DOHH2 (cell line): ENCODE measurements at regions not wholly inside any gene's neighbourhood (a gene's known extent, or its start where the extent isn't known, plus 50 kb on each side); places are given as distances from the start of the nearest gene placed in this dataset.
"Not testable (repeated sequence)": the region's sequence is repeated elsewhere in the genome, so short reads cannot be mapped to it uniquely, and the experiment has no call there.

Source experiments
- H3F3A ChIP-seq: fragments of 200-600 bp; sonication (generic), shearing (Covaris generic); 2 replicates; pipeline ENCODE4 v1.6.0; 2016; ENCODE audit warnings: antibody characterized with exemption, mild to moderate bottlenecking; ENCODE audit not compliant: control insufficient read depth, insufficient read depth
- H3K27ac ChIP-seq: fragments of 200-600 bp; sonication (generic); 2 replicates; pipeline ENCODE4 v1.5.1; 2014; ENCODE audit warnings: low read depth, mild to moderate bottlenecking, low read length, moderate library complexity
- H3K27me3 ChIP-seq: fragments of 200-600 bp; sonication (generic); 2 replicates; pipeline ENCODE4 v1.6.1; 2014; ENCODE audit warnings: mild to moderate bottlenecking, low read length, mixed read lengths; ENCODE audit not compliant: control insufficient read depth
- H3K36me3 ChIP-seq: fragments of 200-600 bp; sonication (generic); 2 replicates; pipeline ENCODE4 v1.6.1; 2014; ENCODE audit warnings: mild to moderate bottlenecking, low read length, moderate library complexity, mixed read lengths; ENCODE audit not compliant: control insufficient read depth
- H3K4me1 ChIP-seq: fragments of 200-600 bp; sonication (generic); 2 replicates; pipeline ENCODE4 v1.6.1; 2014; ENCODE audit warnings: mild to moderate bottlenecking, low read length, mixed read lengths; ENCODE audit not compliant: control insufficient read depth
- H3K4me2 ChIP-seq: fragments of 200-600 bp; sonication (generic); 2 replicates; pipeline ENCODE4 v1.6.0; 2014; ENCODE audit warnings: mild to moderate bottlenecking, low read length, moderate library complexity
- H3K4me3 ChIP-seq: fragments of 200-600 bp; sonication (generic); 2 replicates; pipeline ENCODE4 v1.5.1; 2014; ENCODE audit warnings: mild to moderate bottlenecking, low read length, mixed read lengths
- H3K79me2 ChIP-seq: fragments of 200-600 bp; sonication (generic); 2 replicates; pipeline ENCODE4 v1.6.1; 2014; ENCODE audit warnings: mild to moderate bottlenecking, low read length, mixed read lengths; ENCODE audit not compliant: control insufficient read depth
- H3K9me2 ChIP-seq: fragments of 200-600 bp; sonication (generic); replicated peaks from 2 replicates; pipeline ENCODE4 v1.6.1; 2014; ENCODE audit warnings: mild to moderate bottlenecking, low read length, mixed read lengths; ENCODE audit not compliant: control insufficient read depth
- H3K9me3 ChIP-seq: fragments of 200-600 bp; sonication (generic); 2 replicates; pipeline ENCODE4 v1.6.1; 2014; ENCODE audit warnings: antibody characterized with exemption, low read length, mixed read lengths; ENCODE audit not compliant: control insufficient read depth, insufficient read depth
- H4K20me1 ChIP-seq: fragments of 200-600 bp; sonication (generic); 2 replicates; pipeline ENCODE4 v1.6.0; 2014; ENCODE audit warnings: low read depth, mild to moderate bottlenecking, antibody characterized with exemption, low read length, moderate library complexity; ENCODE audit not compliant: control insufficient read depth, insufficient read depth
- EZH2phosphoT487 ChIP-seq: fragments of 200-600 bp; sonication (generic); IDR thresholded peaks from 2 replicates; pipeline ENCODE4 v1.6.1; 2017; ENCODE audit warnings: borderline replicate concordance, mild to moderate bottlenecking, antibody characterized with exemption, low read length, moderate library complexity, mixed read lengths
- TF ChIP-seq, protein P1 (sequence below): fragments of 200-600 bp; sonication (generic); IDR thresholded peaks from one replicate; pipeline ENCODE4 v1.5.1; 2014; ENCODE audit warnings: antibody characterized with exemption, mild to moderate bottlenecking, low read depth, low read length; ENCODE audit not compliant: poor library complexity, severe bottlenecking

DNA sequence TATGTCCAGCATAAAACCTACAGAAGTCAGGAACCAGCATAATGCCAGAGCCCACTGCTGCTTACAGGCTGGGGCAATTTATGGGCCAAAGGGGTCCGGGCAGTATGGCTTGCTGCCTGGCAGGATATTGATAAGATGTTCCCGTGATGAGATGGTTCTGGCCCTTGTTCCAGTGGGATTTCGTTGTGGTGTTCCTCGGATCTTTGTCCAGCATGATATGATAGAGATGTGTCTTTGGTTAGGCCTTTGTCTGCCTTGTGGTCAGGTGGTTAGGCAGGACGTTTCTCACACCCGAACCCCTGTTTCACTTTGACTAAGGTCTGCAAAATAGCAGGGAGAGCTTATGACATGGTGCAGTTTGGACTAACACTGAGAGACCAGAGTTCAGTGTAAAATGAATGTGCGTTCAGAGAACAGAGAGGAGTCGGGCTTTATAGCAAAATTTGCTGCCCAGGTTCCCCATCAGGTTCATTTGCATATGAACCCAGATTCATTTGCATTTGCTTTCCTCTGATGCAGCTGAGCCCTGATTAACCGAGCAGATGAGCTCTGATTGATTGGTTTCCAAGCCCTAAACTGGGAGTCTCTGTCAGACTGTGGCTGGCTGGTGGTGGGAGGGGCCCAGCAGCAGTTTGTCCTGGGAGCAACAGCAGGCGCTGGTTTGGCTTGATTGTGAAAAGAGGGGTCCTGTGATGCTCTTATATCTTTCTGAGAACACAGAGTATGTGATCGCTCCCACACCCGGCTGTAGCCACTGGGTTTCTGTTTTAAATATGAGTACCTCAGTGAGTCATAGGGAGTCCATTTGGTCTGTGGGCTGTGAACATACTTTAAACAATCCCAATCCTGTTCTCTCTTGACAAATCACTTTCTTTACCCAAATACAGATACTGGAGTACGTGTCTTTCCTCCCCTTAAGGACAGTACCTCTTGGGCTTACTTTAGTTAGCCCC, 156.3 kb upstream of the PZP start:
- H3K79me2 ChIP-seq = no peaks in the 10 kb centered on the region
- H3K4me3 ChIP-seq = peak overlapping the region; percentile 9; the same call in 1 of the 2 replicates
- H3K27ac ChIP-seq = no peak overlapping the region
- peaks cover 3% of the 10 kb centered on the region; the same call in 1 of the 2 replicates for H3K27me3 ChIP-seq
- no peaks in the 10 kb centered on the region for H3K36me3 ChIP-seq
- H3F3A ChIP-seq = no peaks in the 10 kb centered on the region
- no peak for TF ChIP-seq EZH2phosphoT487
- TF ChIP-seq, protein P1, sequence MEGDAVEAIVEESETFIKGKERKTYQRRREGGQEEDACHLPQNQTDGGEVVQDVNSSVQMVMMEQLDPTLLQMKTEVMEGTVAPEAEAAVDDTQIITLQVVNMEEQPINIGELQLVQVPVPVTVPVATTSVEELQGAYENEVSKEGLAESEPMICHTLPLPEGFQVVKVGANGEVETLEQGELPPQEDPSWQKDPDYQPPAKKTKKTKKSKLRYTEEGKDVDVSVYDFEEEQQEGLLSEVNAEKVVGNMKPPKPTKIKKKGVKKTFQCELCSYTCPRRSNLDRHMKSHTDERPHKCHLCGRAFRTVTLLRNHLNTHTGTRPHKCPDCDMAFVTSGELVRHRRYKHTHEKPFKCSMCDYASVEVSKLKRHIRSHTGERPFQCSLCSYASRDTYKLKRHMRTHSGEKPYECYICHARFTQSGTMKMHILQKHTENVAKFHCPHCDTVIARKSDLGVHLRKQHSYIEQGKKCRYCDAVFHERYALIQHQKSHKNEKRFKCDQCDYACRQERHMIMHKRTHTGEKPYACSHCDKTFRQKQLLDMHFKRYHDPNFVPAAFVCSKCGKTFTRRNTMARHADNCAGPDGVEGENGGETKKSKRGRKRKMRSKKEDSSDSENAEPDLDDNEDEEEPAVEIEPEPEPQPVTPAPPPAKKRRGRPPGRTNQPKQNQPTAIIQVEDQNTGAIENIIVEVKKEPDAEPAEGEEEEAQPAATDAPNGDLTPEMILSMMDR = no peak
- no peaks in the 10 kb centered on the region for H3K9me3 ChIP-seq
- H4K20me1 ChIP-seq = no peaks in the 10 kb centered on the region
- H3K9me2 ChIP-seq = no peaks in the 10 kb centered on the region
- peak overlapping the region; percentile 47 for H3K4me2 ChIP-seq
- peaks cover 12% of the 10 kb centered on the region for H3K4me1 ChIP-seq

DNA sequence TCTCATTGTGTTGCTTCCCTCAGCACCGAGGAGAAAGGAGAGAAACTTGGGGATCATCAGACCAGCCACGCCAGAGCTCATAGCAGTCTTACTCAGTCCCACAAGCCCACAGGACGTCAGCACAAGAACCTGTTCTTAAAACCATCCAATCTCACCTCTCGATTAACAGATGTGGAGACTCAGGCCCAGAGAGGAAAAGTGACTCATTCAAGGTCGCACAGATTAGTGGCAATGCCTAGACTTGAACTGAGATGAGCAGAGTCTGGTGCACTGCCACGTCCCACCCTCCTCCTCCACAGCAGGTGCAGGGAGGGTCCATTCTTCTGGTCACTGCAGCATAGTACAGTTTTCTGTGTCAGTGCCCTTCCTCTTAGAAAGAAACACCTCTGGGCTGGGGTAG, 154.9 kb upstream of the PZP start:
- Histone ChIP-seq H4K20me1 (no peaks in the 10 kb centered on the region), H3K36me3 (no peaks in the 10 kb centered on the region), H3K4me3 (no peak overlapping the region), H3K4me1 (peaks cover 12% of the 10 kb centered on the region), H3K4me2 (no peak overlapping the region), H3K27ac (no peak overlapping the region), H3K9me2 (no peaks in the 10 kb centered on the region), H3K9me3 (no peaks in the 10 kb centered on the region), H3K79me2 (no peaks in the 10 kb centered on the region), H3F3A (no peaks in the 10 kb centered on the region), H3K27me3 (peaks cover under 1% of the 10 kb centered on the region; the same call in 1 of the 2 replicates)
- TF ChIP-seq, protein P1 = no peak
- no peak for TF ChIP-seq EZH2phosphoT487

DNA sequence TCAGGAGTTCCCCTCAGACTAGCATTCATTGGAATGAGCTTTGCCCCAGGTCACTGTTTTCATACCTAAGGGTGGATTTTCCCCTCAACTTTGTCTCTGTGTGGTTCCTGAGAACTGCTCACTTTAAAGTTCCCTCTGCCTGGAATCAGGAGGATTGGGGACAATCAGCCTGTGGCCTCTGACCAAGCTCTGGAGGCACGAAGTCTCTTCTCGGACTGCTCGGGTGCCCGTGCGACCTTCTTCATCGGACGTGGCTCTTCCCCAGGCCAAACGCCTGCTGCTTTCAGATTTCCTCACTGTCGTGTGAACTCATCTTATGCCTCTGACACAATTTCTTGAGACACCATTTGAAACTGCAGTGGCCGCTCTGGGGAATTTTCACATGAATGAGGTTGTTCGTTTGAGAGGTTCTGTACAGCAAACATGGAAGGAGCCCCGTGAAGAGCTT, 153.7 kb upstream of the PZP start:
- Histone ChIP-seq H3F3A (no peaks in the 10 kb centered on the region), H3K9me2 (no peaks in the 10 kb centered on the region), H3K36me3 (no peaks in the 10 kb centered on the region), H3K27me3 (no peaks in the 10 kb centered on the region; the same call in 1 of the 2 replicates), H4K20me1 (no peaks in the 10 kb centered on the region), H3K4me3 (no peak overlapping the region), H3K27ac (no peak overlapping the region), H3K9me3 (no peaks in the 10 kb centered on the region), H3K79me2 (no peaks in the 10 kb centered on the region), H3K4me1 (peaks cover 12% of the 10 kb centered on the region), H3K4me2 (no peak overlapping the region)
- TF ChIP-seq, protein P1 = no peak
- TF ChIP-seq EZH2phosphoT487 = no peak

DNA sequence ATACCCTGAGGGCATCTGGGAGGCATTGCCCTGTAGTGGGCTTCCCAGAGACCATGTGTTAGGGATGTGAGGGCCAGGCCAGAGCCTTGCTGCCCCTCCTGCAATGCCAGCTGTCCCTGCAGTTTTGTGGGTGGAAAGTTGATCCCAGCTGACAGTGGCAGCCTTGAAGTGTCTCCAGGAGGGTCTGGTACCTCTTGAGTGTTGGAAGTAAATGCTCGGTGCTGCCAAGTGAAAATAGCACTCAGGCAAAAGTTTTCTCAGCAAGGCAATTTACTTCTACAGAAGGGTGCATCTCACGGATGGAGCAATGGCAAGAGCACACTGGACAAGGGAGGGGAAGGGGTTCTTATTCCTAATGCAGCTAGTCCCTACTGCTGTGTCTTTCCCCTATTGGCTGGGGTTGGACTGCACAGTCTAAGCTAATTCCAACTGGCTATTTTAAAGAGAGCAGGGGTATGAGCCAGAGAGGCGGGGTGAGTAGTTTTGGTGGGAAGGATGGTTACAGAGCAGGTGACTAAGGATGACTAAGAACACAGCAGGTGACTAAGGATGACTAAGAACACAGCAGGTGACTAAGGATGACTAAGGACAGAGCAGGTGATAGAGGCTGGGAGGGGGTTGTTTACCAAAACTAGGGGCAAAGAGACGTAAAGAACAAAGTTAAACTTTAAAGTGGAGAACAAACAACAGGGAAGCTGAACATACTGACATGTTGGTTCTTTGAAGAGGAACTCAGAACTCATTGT, 146.0 kb upstream of the PZP start:
- not testable (repeated sequence) for H3K36me3 ChIP-seq

More for the DNA sequence above, 146.0 kb upstream of the PZP start:
- not testable (repeated sequence) for H3K4me2 ChIP-seq, H3K27me3 ChIP-seq, H3F3A ChIP-seq, H3K4me3 ChIP-seq, H3K79me2 ChIP-seq, H3K4me1 ChIP-seq, H3K9me2 ChIP-seq, H4K20me1 ChIP-seq, H3K9me3 ChIP-seq, H3K27ac ChIP-seq
